ENCODE measurements at regions not wholly inside any gene's neighbourhood (a gene's known extent, or its start where the extent isn't known, plus 50 kb on each side); places are given as distances from the start of the nearest gene placed in this dataset.

- no peak overlapping the region for H3K27ac Mint-ChIP-seq
- intact Hi-C loops (cut with micrococcal nuclease): no loop called here
- no peaks in the 10 kb centered on the region for H3K36me3 Mint-ChIP-seq (ENCODE audit: low read depth)
- H3K4me3 Mint-ChIP-seq: no peak overlapping the region
- H3K4me1 Mint-ChIP-seq (ENCODE audit: low read depth): no peaks in the 10 kb centered on the region
- no peaks in the 10 kb centered on the region for H3K9me3 Mint-ChIP-seq
- no peaks in the 10 kb centered on the region for H3K27me3 Mint-ChIP-seq
Measured at GRCh38 chr14:62027958-62028357, 265.7 kb downstream of the SNAPC1 start.

- H3K27me3 Mint-ChIP-seq: no peaks in the 10 kb centered on the region
- intact Hi-C loops (cut with micrococcal nuclease): no loop called here
- H3K4me3 Mint-ChIP-seq: no peak overlapping the region
- H3K27ac Mint-ChIP-seq: no peak overlapping the region
- no peaks in the 10 kb centered on the region for H3K36me3 Mint-ChIP-seq (ENCODE audit: low read depth)
- H3K4me1 Mint-ChIP-seq (ENCODE audit: low read depth): no peaks in the 10 kb centered on the region
- no peaks in the 10 kb centered on the region for H3K9me3 Mint-ChIP-seq
Measured at GRCh38 chr14:62029569-62029924, 267.3 kb downstream of the SNAPC1 start.

DNA sequence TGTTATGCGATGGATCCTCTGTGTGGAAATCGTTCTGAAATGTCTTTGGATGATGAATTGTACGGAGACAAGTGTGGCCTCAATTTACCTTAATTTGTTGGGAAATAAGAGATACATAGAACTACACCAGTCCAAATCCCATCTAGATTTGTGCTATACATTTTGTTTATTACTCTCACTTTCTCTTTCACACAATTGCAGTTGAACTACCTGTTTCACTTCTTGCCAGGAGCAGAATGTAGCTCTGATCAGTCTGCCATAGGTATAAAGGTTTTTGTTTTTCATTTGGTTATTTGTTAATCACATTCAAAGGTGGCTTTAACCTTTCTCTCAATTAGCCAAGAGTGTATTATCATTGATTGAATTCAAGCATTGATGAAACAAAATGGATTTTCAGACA lies 268.2 kb downstream of the SNAPC1 start:
- Mint-ChIP-seq H3K9me3 (no peaks in the 10 kb centered on the region), H3K27ac (no peak overlapping the region), H3K4me3 (no peak overlapping the region), H3K4me1 (ENCODE audit: low read depth) (no peaks in the 10 kb centered on the region), H3K27me3 (no peaks in the 10 kb centered on the region), H3K36me3 (ENCODE audit: low read depth) (no peaks in the 10 kb centered on the region)
- intact Hi-C loops (cut with micrococcal nuclease): no loop called here

- Mint-ChIP-seq H3K4me1 (ENCODE audit: low read depth) (no peaks in the 10 kb centered on the region), H3K27me3 (no peaks in the 10 kb centered on the region), H3K27ac (no peak overlapping the region), H3K4me3 (no peak overlapping the region), H3K36me3 (ENCODE audit: low read depth) (no peaks in the 10 kb centered on the region), H3K9me3 (no peaks in the 10 kb centered on the region)
- intact Hi-C loops (cut with micrococcal nuclease): no loop called here
Measured at GRCh38 chr14:62031504-62031903, 269.3 kb downstream of the SNAPC1 start.

GRCh38 chr14:62053188-62053587 lies 291.0 kb downstream of the SNAPC1 start:
- intact Hi-C loops (cut with micrococcal nuclease): no loop called here
- Mint-ChIP-seq H3K36me3 (ENCODE audit: low read depth) (no peaks in the 10 kb centered on the region), H3K27me3 (no peaks in the 10 kb centered on the region), H3K27ac (no peak overlapping the region), H3K9me3 (peaks cover 26% of the 10 kb centered on the region), H3K4me3 (no peak overlapping the region), H3K4me1 (ENCODE audit: low read depth) (no peaks in the 10 kb centered on the region)

GRCh38 chr14:62056789-62057188 lies 294.6 kb downstream of the SNAPC1 start:
- Mint-ChIP-seq H3K36me3 (ENCODE audit: low read depth) (no peaks in the 10 kb centered on the region), H3K27me3 (no peaks in the 10 kb centered on the region), H3K4me1 (ENCODE audit: low read depth) (no peaks in the 10 kb centered on the region), H3K27ac (no peak overlapping the region), H3K4me3 (no peak overlapping the region), H3K9me3 (no peaks in the 10 kb centered on the region)
- intact Hi-C loops (cut with micrococcal nuclease): no loop called here

DNA sequence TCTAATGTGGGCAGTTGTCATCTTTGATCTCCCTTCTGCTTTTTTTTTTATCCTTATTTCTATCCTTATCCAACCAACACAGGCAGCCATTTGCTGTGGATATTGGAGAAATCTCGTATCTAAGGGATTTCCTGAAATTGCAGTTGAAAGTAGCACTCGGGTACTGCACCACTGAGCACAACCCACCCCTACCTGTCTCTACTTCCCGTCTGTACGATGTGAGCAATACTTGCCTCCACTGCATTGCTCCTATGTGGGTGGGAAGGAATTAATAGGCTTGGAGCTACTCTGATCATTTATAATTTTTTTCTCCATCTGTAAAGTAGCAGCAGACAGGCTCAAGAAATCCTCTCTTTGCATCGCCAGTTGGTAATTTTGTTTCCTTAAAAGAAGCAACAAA lies 300.4 kb downstream of the SNAPC1 start:
- intact Hi-C loops (cut with micrococcal nuclease): no loop called here
- no peaks in the 10 kb centered on the region for H3K4me1 Mint-ChIP-seq (ENCODE audit: low read depth)
- H3K27ac Mint-ChIP-seq: no peak overlapping the region
- no peaks in the 10 kb centered on the region for H3K36me3 Mint-ChIP-seq (ENCODE audit: low read depth)
- no peak overlapping the region for H3K4me3 Mint-ChIP-seq
- H3K27me3 Mint-ChIP-seq: no peaks in the 10 kb centered on the region
- no peaks in the 10 kb centered on the region for H3K9me3 Mint-ChIP-seq

DNA sequence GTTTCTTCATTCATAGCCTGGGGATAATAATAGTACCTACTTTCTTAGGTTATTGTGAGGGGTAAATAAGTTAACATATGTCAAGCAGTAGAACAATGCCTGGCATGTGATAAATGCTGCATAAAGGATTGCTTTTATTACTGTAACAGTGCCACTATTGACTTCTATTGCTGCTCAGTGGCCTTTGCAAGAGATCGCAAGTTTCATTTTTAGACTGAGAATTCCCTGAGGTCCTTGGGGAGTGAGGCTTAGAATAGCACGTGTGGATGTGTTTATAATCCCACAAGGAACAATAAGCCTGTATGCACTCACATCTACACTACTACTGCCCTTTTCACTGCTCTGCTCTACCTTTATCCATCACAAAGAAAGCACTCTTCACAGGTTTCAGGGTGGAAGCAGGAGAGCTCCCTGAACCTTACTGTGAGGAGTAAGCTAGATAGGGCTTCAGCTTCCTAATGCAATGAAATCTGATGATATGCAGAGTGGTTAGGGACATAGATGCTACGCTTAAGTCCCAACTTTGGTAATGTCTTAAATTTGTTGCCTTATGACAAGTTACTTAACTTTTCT lies 302.6 kb downstream of the SNAPC1 start:
- Mint-ChIP-seq H3K4me3 (no peak overlapping the region), H3K9me3 (no peaks in the 10 kb centered on the region), H3K36me3 (ENCODE audit: low read depth) (no peaks in the 10 kb centered on the region), H3K27me3 (no peaks in the 10 kb centered on the region), H3K4me1 (ENCODE audit: low read depth) (no peaks in the 10 kb centered on the region), H3K27ac (no peak overlapping the region)
- intact Hi-C loops (cut with micrococcal nuclease): no loop called here

GRCh38 chr14:62066304-62066703 lies 304.1 kb downstream of the SNAPC1 start:
- Mint-ChIP-seq H3K27me3 (no peaks in the 10 kb centered on the region), H3K4me1 (ENCODE audit: low read depth) (no peaks in the 10 kb centered on the region), H3K4me3 (no peak overlapping the region), H3K36me3 (ENCODE audit: low read depth) (no peaks in the 10 kb centered on the region), H3K9me3 (no peaks in the 10 kb centered on the region), H3K27ac (no peak overlapping the region)
- intact Hi-C loops (cut with micrococcal nuclease): no loop called here

GRCh38 chr14:62071039-62071438 lies 308.8 kb downstream of the SNAPC1 start:
- Mint-ChIP-seq H3K36me3 (ENCODE audit: low read depth) (no peaks in the 10 kb centered on the region), H3K4me1 (ENCODE audit: low read depth) (no peaks in the 10 kb centered on the region), H3K4me3 (no peak overlapping the region), H3K9me3 (no peaks in the 10 kb centered on the region), H3K27ac (no peak overlapping the region), H3K27me3 (no peaks in the 10 kb centered on the region)
- intact Hi-C loops (cut with micrococcal nuclease): no loop called here

DNA sequence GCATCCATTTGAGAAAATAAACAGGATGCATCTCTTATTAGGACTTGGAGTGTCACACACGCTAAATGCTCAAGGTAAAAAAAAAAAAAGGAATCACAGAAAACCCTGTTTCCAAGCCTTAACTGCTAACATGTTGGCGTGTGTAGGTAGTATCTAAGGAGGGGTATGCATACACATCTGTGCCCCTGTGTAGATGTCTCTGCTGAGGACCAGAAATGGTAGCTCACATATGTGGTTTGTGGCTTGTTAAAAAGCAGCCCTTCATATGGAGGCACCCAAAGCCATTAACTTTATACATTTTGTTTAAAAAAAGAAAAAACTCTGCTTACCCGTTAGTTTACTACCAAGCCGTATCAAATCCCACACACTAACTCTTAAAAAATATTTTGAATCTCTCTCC lies 314.1 kb downstream of the SNAPC1 start:
- intact Hi-C loops (cut with micrococcal nuclease): no loop called here
- no peaks in the 10 kb centered on the region for H3K9me3 Mint-ChIP-seq
- H3K27ac Mint-ChIP-seq: no peak overlapping the region
- H3K4me1 Mint-ChIP-seq (ENCODE audit: low read depth): no peaks in the 10 kb centered on the region
- H3K4me3 Mint-ChIP-seq: no peak overlapping the region
- H3K27me3 Mint-ChIP-seq: no peaks in the 10 kb centered on the region
- H3K36me3 Mint-ChIP-seq (ENCODE audit: low read depth): no peaks in the 10 kb centered on the region

DNA sequence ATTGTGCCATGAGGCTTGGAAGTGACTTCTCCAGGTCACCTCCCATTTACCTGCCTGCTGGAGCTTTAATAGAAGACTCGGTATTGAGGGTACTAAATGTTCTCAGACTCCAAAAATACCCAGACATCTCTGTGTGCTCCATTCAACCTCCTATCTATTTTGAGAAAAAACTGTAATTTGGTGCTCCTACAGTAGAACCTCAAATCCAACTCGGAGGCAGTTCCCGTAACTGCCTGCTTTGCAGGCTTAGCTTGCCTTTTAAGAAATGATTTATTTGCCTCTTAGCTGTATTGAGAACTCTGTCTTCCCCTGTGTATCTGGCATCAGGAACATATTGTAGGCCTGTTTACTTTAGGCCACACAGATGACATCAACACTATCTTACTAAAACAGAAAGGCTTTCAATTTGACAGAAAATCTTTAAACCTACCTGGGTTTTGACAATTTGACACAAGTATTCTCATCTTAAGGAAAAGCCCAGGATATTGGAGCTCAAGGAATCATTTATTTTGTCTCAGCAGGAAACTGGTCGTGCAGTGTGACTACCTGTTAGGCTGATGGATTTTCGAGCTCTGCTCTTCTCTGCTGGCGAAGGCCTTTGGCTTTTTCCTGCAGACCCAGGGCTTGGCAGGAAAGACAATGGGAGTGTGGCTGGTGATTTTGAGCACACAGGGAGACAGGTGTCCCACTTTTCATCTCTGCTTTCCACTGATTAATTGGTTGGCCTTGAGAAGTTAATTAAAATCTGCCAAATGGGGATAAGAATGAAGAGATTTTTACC lies 314.8 kb downstream of the SNAPC1 start:
- no peak overlapping the region for H3K4me3 Mint-ChIP-seq
- H3K4me1 Mint-ChIP-seq (ENCODE audit: low read depth): no peaks in the 10 kb centered on the region

GRCh38 chr14:62077676-62078261 lies 315.5 kb downstream of the SNAPC1 start:
- intact Hi-C loops (cut with micrococcal nuclease): no loop called here
- Mint-ChIP-seq H3K27ac (no peak overlapping the region), H3K36me3 (ENCODE audit: low read depth) (no peaks in the 10 kb centered on the region), H3K4me1 (ENCODE audit: low read depth) (no peaks in the 10 kb centered on the region), H3K4me3 (no peak overlapping the region), H3K9me3 (no peaks in the 10 kb centered on the region), H3K27me3 (no peaks in the 10 kb centered on the region)

More for the DNA sequence above, 314.8 kb downstream of the SNAPC1 start:
- intact Hi-C loops (cut with micrococcal nuclease): no loop called here
- H3K9me3 Mint-ChIP-seq: no peaks in the 10 kb centered on the region
- no peaks in the 10 kb centered on the region for H3K36me3 Mint-ChIP-seq (ENCODE audit: low read depth)
- no peak overlapping the region for H3K27ac Mint-ChIP-seq
- H3K27me3 Mint-ChIP-seq: no peaks in the 10 kb centered on the region

DNA sequence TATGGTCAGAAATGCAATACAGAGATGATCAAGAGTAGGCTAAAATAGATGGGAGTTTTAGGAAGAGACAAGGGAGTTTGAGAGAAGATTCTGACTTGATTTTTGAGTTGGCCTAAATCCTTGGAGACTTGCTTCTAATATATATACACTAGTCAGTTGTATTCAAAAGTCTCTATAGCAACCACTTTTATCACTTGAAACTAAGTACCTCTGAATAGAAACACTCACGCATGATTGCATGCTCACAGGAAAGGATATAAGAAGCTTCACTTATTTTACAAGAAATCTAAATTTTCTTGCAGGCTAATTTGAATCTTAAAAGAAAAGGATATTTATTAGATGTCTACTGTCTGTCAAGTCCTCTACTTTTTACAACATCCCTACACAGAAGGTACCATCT lies 316.8 kb downstream of the SNAPC1 start:
- Mint-ChIP-seq H3K36me3 (ENCODE audit: low read depth) (no peaks in the 10 kb centered on the region), H3K4me1 (ENCODE audit: low read depth) (no peaks in the 10 kb centered on the region), H3K27me3 (no peaks in the 10 kb centered on the region), H3K27ac (no peak overlapping the region), H3K9me3 (no peaks in the 10 kb centered on the region), H3K4me3 (no peak overlapping the region)
- intact Hi-C loops (cut with micrococcal nuclease): no loop called here

Measured in dendritic cell treated with granulocyte-macrophage colony-stimulating factor and Interleukin-4, amounts not matched to agents 40 ng/mL and 50 ng/mL, for 4 days (primary cell).